AG09309 (cell line): ENCODE measurements at regions not wholly inside any gene's neighbourhood (a gene's known extent, or its start where the extent isn't known, plus 50 kb on each side); places are given as distances from the start of the nearest gene placed in this dataset.

Source experiments
- DNase-seq: peaks from one replicate; pipeline ENCODE4 v3.0.0-alpha.2; 2010; ENCODE audit warnings: low read depth
- H3K4me3 ChIP-seq: 2 replicates; pipeline ENCODE4 v1.5.1; 2011; ENCODE audit warnings: mild to moderate bottlenecking, low read depth, low read length, moderate library complexity; ENCODE audit not compliant: control insufficient read depth
- CTCF ChIP-seq: IDR thresholded peaks from 2 replicates; pipeline ENCODE4 v1.5.1; 2011; ENCODE audit warnings: mild to moderate bottlenecking, low read depth, low read length, inconsistent platforms; ENCODE audit not compliant: insufficient read depth, control insufficient read depth; ENCODE audit errors: missing control alignments

- no peak overlapping the region for H3K4me3 ChIP-seq
- no peak for DNase-seq
- no peak for TF ChIP-seq CTCF
Measured at GRCh38 chr1:56142301-56142700, 437.1 kb downstream of the PLPP3 start.

- no peak overlapping the region for H3K4me3 ChIP-seq
- no peak for DNase-seq
- TF ChIP-seq CTCF, result no peak
Measured at GRCh38 chr1:56139836-56140235, 439.5 kb downstream of the PLPP3 start.

- TF ChIP-seq CTCF, result no peak
- no peak overlapping the region for H3K4me3 ChIP-seq
- DNase-seq, result no peak
Measured at GRCh38 chr1:56137521-56138505, 441.6 kb downstream of the PLPP3 start.

GRCh38 chr1:56137090-56137489 lies 442.3 kb downstream of the PLPP3 start:
- no peak for DNase-seq
- H3K4me3 ChIP-seq, result no peak overlapping the region
- TF ChIP-seq CTCF, result no peak

- DNase-seq, result no peak
- TF ChIP-seq CTCF, result no peak
- H3K4me3 ChIP-seq, result no peak overlapping the region
Measured at GRCh38 chr1:56135864-56136147, 443.6 kb downstream of the PLPP3 start.

- no peak for TF ChIP-seq CTCF
- no peak overlapping the region for H3K4me3 ChIP-seq
- no peak for DNase-seq
Measured at GRCh38 chr1:56135069-56135863, 444.1 kb downstream of the PLPP3 start.
